DMS 273 treated with DMSO at 0.1 percent for 48 hours (cell line): ENCODE measurements at regions not wholly inside any gene's neighbourhood (a gene's known extent, or its start where the extent isn't known, plus 50 kb on each side); places are given as distances from the start of the nearest gene placed in this dataset.

Experiments
- DNase-seq: peaks from one replicate; lab custom pipeline; 2025; lab: John Stamatoyannopoulos, UW

GRCh38 chr12:115506822-115507559 is 770.5 kb downstream of the MED13L start:
- DNase-seq, result no peak

- DNase-seq, result no peak
Observed at GRCh38 chr12:115504306-115505290, 772.9 kb downstream of the MED13L start.

GRCh38 chr12:115500872-115501271 is 776.6 kb downstream of the MED13L start:
- no peak for DNase-seq

- DNase-seq, result no peak
Observed at GRCh38 chr12:115495300-115495699, 782.2 kb downstream of the MED13L start.

GRCh38 chr12:115492553-115492952 is 784.9 kb downstream of the MED13L start:
- no peak for DNase-seq

- DNase-seq, result no peak
Observed at GRCh38 chr12:115491511-115492250, 785.8 kb downstream of the MED13L start.

GRCh38 chr12:115489253-115489652 is 788.2 kb downstream of the MED13L start:
- no peak for DNase-seq

GRCh38 chr12:115485967-115486366 is 791.5 kb downstream of the MED13L start:
- DNase-seq, result no peak

- DNase-seq, result no peak
Observed at GRCh38 chr12:115485503-115485902, 792.0 kb downstream of the MED13L start.

GRCh38 chr12:115482943-115483342 is 794.5 kb downstream of the MED13L start:
- no peak for DNase-seq

GRCh38 chr12:115481141-115481540 is 796.4 kb downstream of the MED13L start:
- no peak for DNase-seq

GRCh38 chr12:115478505-115478904 is 794.5 kb upstream of the TBX3 start:
- DNase-seq, result no peak

- no peak for DNase-seq
Observed at GRCh38 chr12:115474539-115475353, 790.8 kb upstream of the TBX3 start.

- no peak for DNase-seq
Observed at GRCh38 chr12:115473257-115473956, 789.4 kb upstream of the TBX3 start.

- DNase-seq, result no peak
Observed at GRCh38 chr12:115472852-115473251, 788.9 kb upstream of the TBX3 start.

GRCh38 chr12:115470977-115471376 is 787.0 kb upstream of the TBX3 start:
- no peak for DNase-seq

- no peak for DNase-seq
Observed at GRCh38 chr12:115470526-115470925, 786.6 kb upstream of the TBX3 start.

GRCh38 chr12:115468087-115468510 is 784.1 kb upstream of the TBX3 start:
- no peak for DNase-seq

- DNase-seq, result no peak
Observed at GRCh38 chr12:115467531-115467930, 783.6 kb upstream of the TBX3 start.

GRCh38 chr12:115466076-115466475 is 782.1 kb upstream of the TBX3 start:
- DNase-seq, result no peak

GRCh38 chr12:115464661-115465060 is 780.7 kb upstream of the TBX3 start:
- no peak for DNase-seq
